ENCODE measurements at regions not wholly inside any gene's neighbourhood (a gene's known extent, or its start where the extent isn't known, plus 50 kb on each side); places are given as distances from the start of the nearest gene placed in this dataset.

DNA sequence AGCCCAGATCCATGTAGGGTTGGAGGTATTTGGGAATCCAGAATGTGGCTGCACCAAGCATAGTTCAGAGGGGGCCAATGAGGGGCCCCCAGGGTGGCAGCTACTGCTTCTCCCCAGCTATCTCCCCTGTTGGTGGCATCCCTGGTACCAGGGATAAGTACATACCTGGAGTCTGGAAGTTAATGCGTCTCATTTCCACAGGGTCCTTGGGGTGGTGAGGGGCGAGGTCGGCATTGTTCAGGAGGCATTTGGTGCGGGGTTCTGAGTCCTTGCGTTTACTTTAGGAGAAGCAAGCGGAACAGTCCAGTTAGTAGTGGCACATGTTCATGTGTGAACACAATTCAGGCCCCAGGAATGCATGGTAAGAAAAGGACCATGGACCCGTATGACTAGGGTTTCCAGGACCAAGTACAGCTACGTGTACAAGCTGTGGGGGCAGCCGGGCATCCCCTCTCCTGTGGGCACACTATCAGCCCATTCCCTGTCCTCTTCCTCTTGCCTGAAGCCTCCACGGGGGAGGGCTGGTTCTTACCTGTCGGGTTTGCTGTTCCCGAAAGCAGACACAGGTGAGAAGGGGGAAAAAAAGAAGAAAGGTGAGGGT, 122.3 kb downstream of the PTPRS start:
- no peak for DNase-seq (ENCODE audit: low read depth)

DNA sequence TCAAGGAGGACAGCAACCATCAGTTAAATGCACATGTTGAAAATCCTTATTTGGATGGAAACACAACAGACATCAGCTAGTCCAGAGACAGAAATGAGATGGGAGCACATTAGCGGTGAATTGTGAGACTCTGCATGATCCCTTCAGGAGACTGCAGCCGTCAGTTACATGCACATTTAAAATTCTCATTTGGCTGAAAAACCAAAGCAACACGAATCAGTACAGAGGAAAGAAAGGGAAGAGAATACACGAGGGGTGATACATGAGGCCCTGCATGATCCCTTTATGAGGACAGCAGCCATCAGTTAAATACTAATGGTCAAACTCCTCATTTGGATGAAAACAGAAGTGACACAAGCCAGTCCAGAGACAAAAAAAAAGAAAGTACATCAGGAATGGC, 123.4 kb downstream of the PTPRS start:
- DNase-seq (ENCODE audit: low read depth): no peak

DNA sequence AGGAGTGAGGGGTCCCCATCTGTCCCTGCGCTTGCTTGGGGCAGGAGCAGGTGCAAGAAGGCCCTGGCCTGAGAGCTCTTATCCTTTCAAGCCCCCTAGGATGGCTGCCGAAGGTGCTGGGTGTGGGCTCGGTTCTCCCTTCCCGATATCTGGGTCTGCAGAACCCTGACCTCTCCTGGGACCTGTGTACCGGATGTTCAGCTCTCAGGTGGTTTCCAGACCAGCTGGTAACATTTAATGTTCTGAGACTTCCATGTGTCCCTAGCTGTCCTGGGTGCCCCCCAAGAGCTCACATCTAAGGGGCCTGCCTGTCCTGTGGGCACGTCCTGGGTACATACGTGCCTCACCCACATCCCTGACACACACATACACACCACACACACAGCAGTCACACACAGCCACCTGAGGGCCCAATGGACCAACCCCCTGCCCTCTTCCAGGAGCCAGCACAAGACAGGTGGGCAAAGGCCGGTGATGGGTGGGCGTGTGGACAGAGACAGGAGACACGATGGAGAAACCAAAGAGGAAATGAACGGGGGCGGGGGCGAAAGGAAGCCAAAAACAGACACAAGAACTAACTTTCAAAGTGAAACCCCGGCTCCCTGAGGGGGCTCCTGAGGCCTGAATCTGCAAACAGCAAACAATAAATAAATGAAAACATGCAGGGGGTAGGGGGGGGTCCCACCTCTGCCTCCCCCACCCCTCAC, 124.3 kb downstream of the PTPRS start:
- no peak for DNase-seq (ENCODE audit: low read depth)

DNA sequence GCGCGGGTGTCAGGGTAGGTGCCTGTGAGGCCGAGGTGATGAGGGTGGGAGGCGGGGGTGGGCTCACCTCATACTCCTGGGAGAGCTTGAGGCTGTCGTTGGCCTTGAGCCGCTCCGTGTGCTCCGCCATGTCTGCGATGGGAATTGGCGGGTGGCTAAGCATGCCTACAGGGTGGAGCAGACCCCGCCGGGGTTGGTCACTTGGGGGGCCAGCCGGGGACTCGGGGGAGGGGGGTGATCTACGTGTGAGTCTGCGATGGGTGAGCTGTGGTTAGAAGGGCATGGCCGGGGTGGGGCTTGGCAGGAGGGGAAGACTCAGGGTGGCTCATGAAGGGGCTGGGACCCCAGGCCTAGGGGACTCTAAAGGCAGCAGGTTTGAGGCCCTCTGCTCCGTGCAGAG, 125.2 kb downstream of the PTPRS start:
- DNase-seq (ENCODE audit: low read depth): no peak

DNA sequence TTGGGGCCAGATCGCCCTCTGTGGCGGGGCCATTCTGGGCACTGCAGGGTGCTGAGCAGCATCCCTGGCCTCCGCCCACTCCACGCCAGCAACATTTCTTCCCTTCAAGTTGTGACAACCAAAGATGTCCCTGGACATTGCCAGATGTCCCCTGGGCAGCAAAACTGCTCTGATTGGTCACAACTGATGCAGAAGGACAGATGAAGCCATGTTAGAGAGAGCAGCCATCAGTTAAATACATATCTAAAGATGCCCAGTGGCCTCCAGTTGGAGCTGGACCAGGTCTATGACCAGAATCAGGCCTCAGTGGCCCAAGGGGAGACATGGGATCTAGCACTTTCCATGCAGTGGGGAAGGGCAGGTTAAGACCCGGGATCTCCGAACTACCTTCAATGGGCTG, 125.7 kb downstream of the PTPRS start:
- DNase-seq (ENCODE audit: low read depth): no peak

DNA sequence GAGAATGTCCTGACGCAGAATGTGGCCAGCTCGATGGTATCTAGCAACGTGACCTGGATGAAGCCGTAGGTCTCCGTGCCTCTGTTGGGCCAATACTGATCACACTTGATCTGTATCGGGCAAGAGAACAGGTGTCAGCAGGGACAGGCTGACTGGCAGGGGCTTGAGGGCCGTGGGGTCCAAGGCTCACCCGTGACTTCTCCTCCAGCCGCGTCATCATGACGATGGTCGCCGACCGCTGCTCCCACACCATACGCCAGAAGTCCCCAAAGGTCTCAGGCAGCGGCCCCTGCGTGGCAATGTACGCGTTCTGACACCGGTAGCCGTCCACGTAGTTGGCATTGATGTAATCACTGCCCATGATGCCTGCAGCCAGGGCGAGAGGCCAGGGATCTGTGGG, 126.2 kb downstream of the PTPRS start:
- no peak for DNase-seq (ENCODE audit: low read depth)

DNA sequence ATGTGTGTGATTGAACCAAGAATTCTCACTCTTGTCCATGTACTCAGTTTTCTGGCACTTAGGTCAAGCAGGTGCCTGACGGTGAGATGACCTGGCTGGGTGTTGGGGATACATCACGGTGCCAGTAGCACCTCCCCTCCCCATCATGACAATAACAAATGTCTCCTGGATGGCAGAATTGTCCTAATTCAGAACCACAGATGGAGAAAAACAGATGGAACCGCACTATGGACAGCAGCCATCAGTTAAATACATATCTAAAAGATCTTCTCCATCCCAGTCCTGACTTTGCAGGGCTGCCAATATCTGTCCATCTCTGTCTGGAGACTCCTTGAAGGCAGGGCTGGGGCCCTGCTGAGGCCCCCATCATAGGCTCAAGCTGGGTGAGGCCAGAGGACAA, 126.9 kb downstream of the PTPRS start:
- no peak for DNase-seq (ENCODE audit: low read depth)

DNA sequence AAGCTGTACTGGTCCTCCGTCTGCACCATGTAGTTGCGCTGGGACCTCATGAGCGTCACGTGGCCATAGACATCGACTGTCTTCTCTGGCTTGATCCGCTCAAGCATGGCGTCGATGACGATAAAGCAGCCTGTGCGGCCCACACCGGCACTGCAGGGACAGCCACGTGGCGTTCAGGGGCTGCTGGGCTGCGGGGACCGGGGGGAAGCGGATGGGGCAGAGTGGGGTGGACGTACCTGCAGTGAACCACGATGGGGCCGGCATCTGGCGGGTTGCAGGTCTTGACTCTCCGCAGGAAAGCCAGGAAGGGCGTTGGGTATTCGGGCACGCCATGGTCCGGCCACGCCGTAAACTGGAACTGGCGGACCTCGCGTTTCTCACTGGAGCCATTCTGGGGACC, 128.5 kb downstream of the PTPRS start:
- no peak for DNase-seq (ENCODE audit: low read depth)

DNA sequence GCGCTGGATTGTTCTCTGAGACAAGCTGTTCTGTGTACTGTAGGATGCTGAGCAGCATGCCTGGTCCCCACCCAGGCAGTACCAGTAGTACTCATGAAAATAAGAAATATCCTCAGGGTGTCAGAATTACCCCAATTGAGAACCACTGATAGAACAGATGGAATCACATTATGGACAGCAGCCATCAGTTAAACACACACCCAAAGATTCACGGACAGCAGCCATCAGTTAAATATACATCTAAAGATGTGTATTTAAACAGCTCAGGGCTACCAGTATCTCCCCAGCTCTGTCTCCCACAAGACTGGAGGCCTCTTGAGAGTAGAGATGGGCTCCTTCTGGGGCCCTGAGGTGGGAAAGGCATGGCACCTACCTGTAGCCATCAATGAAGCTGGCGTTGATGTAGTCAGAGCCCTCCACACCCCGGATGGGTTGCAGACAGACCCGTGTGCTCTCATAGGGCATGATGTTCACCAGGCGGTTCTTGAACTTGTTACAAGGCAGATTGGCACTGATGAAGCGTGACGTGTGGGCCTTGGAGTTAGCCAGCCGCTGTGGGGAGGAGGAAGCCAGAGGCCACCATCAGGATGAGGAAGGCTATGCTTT, 129.3 kb downstream of the PTPRS start:
- no peak for DNase-seq (ENCODE audit: low read depth)

DNA sequence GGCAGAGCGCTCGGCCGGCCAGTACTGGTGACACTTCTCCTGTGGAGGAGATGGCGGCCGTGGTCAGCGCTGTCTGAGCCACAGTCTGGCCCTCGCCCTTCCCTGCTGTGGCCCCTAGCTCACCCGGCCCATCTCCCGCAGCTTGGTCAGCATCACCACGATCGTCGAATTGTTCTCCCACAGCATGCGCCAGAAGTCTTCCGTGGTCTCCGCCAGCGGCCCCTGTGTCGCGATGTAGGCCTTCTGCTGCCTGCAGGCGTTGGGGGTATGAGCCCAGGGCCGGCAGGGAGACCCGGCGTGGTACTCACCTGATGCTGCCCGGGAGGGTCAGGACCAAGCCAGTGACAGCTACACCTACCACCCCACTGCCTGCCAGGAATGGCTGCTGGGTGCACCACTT, 130.1 kb downstream of the PTPRS start:
- no peak for DNase-seq (ENCODE audit: low read depth)

DNA sequence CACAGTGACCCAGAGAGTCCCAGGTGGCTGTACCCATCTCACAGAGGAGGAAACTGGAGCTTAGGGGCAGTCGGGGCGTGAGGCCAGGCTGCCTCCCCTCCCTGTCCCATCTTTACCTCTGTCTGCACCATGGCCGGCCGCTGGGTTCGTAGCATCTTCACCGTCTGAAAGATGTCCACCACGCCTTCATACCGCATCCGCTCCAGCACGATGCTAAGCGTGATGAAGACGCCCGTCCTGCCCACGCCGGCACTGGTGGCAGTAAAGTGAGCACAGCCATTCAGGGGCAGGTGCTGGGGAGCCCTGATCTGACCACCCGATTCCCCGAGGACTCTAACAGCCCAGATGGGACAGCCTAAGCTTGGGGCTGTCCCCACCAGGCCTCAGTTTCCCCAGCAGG, 132.8 kb downstream of the PTPRS start:
- DNase-seq (ENCODE audit: low read depth): no peak

DNA sequence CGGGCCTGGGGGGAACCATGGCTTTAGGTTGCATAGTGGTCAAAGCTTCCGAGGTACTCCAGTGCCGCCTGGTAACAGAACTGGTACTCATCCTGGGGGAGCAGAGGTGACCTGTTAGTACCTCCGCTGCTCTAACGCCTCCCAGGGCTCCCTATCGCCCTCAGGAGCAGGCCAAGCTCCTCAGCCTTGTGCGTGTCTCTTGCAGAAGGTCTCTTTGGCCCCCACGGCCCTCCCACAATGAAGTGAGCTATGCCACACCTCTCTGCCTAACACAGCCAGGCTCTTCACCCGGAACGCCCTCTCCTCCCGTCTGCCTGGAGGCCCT, 133.9 kb downstream of the PTPRS start:
- DNase-seq (ENCODE audit: low read depth): no peak

DNA sequence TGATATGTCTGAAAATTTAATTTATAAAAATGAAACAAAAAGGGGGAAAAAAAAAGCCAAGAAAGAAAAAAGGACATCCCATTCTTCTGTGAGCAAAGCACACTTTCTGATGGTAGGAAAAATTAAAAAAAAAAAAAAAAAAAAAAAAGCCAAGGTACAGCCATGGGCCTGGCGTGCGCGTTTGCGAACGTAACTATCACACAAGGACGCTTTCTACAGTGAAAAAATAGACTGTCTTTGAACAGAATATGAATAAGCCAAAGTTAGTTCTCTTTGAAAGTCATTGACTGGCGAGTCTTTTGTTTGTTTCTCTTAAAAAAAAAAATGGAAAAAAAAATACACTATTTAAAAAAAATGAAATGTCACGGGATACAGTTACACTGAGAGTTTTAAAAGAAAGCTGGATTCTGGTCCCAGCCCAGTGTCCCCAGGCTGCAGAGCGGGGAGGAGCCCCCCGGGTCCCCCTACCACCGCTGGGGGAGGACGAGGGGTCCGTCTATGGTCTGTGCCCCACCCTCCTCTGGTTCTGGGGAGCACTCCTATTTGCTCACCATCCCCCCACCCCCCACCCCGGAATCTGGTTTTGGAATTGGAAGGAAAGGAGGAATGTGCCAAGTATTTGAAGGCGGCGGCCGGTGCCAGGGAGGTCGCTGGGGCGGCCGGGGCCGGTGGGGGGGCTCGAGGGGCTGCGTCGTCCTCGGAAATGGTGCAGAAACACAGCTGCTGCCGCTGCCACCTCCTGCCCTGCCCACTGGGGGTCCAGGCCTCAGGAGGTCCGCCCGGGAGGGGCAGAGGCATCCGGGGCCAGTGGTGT, 134.5 kb downstream of the PTPRS start:
- no peak for DNase-seq (ENCODE audit: low read depth)

DNA sequence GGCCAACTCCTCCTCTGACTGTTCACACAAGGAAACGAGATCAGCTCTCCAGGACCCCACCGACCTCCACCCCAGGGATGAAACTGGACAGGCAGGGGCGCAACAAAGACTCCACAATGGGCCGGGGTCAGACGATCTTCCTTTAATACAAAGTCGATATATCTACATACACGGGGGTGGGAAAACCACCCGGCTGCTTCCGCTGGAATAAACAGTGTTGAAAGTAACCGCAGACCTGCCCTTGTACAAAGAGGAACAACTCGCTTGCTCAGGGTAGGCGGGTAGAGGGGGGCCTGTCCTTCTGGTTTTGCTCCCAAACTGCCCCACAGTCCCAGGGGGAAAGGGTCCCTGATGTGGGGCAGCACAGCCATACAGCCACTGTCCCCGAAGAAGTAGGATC, 135.2 kb downstream of the PTPRS start:
- no peak for DNase-seq (ENCODE audit: low read depth)

DNA sequence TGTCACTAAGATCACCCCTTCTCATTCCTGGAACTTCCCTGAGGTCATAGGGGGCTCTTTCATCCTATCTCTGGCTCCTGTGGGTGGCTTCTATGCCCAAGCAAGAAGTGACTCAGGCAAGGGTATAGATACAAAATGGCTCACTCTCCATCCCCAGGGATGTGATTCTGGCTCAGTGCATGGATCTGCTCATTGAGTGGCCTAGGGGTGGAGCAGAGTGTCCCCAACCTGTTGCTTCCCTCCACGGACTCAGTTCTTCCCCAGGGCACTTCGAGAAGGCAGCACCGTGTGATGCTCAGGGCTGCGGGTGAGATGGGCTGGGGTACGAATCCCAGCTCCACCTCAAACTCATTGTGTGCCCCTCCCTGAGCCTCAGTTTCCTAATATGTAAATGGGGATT, 136.4 kb downstream of the PTPRS start:
- DNase-seq (ENCODE audit: low read depth): no peak
